Ovary (tissue), 3 donors: ENCODE measurements at regions not wholly inside any gene's neighbourhood (a gene's known extent, or its start where the extent isn't known, plus 50 kb on each side); places are given as distances from the start of the nearest gene placed in this dataset.

Source experiments
- EP300 ChIP-seq: sonication (generic); formaldehyde crosslinking; IDR thresholded peaks from one replicate; pipeline ENCODE4 v1.6.1; 2017; ENCODE audit warnings: antibody characterized with exemption
- POLR2A ChIP-seq: fragments of 450-650 bp; IDR thresholded peaks from one replicate; pipeline ENCODE4 v1.6.1; 2017; ENCODE audit warnings: antibody characterized with exemption, mild to moderate bottlenecking, moderate library complexity
- TF ChIP-seq, protein P1 (sequence below), 3 donors: fragments of 450-650 bp in 2 of 3; fragments of 200-600 bp in 1 of 3; IDR thresholded peaks; one replicate each; pipeline versions ENCODE4 v1.5.1 to v1.8.0; 2016 to 2022; ENCODE audit warnings: antibody characterized with exemption in 3 of 3, mild to moderate bottlenecking in 1 of 3
- donor health status: DM: no; HTN: no; CAD: no.

DNA sequence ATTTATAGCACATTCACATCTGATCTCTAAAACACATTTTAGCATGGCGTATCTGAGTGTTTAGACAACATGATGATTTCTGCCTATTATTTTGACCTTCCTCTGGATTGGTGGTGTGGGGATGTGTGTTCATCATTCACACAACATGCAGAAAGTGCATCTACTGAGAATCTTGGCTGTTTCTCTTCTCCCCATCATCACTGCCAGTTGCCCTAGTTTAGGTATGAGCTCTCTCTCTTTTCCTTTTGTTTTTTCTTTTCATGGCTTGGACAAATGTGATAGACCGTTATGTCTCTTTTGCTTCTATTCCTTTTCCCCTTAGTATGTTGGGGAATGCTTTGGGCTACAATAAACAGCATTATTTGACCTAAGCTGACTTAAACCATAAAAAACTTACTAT lies 239.2 kb upstream of the FZD8 start:
- TF ChIP-seq, protein P1, sequence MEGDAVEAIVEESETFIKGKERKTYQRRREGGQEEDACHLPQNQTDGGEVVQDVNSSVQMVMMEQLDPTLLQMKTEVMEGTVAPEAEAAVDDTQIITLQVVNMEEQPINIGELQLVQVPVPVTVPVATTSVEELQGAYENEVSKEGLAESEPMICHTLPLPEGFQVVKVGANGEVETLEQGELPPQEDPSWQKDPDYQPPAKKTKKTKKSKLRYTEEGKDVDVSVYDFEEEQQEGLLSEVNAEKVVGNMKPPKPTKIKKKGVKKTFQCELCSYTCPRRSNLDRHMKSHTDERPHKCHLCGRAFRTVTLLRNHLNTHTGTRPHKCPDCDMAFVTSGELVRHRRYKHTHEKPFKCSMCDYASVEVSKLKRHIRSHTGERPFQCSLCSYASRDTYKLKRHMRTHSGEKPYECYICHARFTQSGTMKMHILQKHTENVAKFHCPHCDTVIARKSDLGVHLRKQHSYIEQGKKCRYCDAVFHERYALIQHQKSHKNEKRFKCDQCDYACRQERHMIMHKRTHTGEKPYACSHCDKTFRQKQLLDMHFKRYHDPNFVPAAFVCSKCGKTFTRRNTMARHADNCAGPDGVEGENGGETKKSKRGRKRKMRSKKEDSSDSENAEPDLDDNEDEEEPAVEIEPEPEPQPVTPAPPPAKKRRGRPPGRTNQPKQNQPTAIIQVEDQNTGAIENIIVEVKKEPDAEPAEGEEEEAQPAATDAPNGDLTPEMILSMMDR (IDR thresholded peaks at IDR 0.05): no peak
- no peak for TF ChIP-seq POLR2A
- no peak for TF ChIP-seq EP300
